ENCODE measurements at regions not wholly inside any gene's neighbourhood (a gene's known extent, or its start where the extent isn't known, plus 50 kb on each side); places are given as distances from the start of the nearest gene placed in this dataset.

GRCh38 chr15:25947323-25948314 is 84.5 kb upstream of the ATP10A start:
- peak overlapping the region; percentile 25 for H3K9ac ChIP-seq (ENCODE audit: low read length)
- no peaks in the 10 kb centered on the region for H3K27me3 ChIP-seq (ENCODE audit: insufficient read depth, low read depth, low read length)
- peak overlapping the region; percentile 29 for H3K27ac ChIP-seq (ENCODE audit: low read length)
- no peak overlapping the region for H3K4me3 ChIP-seq (ENCODE audit: low read length)
- H3K79me2 ChIP-seq (replicated peaks; ENCODE audit: insufficient read depth, low read length): no peaks in the 10 kb centered on the region
- no peaks in the 10 kb centered on the region for H3K36me3 ChIP-seq (ENCODE audit: insufficient read depth, low read length)
- no peak overlapping the region for H3K4me2 ChIP-seq (ENCODE audit: low read length)
- no peaks in the 10 kb centered on the region for H4K20me1 ChIP-seq (ENCODE audit: insufficient read depth)
- no peaks in the 10 kb centered on the region for H3K9me2 ChIP-seq (ENCODE audit: insufficient read depth, low read length)
- no peaks in the 10 kb centered on the region for H3K9me3 ChIP-seq (ENCODE audit: low read length)
- TF ChIP-seq EP300 (conservative IDR thresholded peaks at IDR 0.05; ENCODE audit: poor library complexity, severe bottlenecking) (peak; percentile 51), RAD21 (conservative IDR thresholded peaks at IDR 0.05) (peak; percentile 85), CTCF (IDR thresholded peaks at IDR 0.05; ENCODE audit: poor library complexity, severe bottlenecking) (peak; percentile 82), SMC3 (conservative IDR thresholded peaks at IDR 0.05; ENCODE audit: poor library complexity) (peak; percentile 92), MXI1 (conservative IDR thresholded peaks at IDR 0.05; ENCODE audit: poor library complexity, severe bottlenecking) (no peak), POLR2AphosphoS5 (IDR thresholded peaks at IDR 0.05) (peak; percentile 15), TAF1 (IDR thresholded peaks at IDR 0.05; ENCODE audit: low read depth) (no peak), EZH2 (IDR thresholded peaks at IDR 0.05; ENCODE audit: borderline replicate concordance, insufficient read depth, low read length, poor library complexity, severe bottlenecking) (no peak)
- no peak overlapping the region for H2AFZ ChIP-seq (ENCODE audit: low read depth, low read length)
- H3F3A ChIP-seq (ENCODE audit: insufficient read depth, low read length, poor library complexity, severe bottlenecking): no peaks in the 10 kb centered on the region

GRCh38 chr15:25946241-25946805 is 83.2 kb upstream of the ATP10A start:
- Histone ChIP-seq H2AFZ (ENCODE audit: low read depth, low read length) (no peak overlapping the region), H3K27ac (ENCODE audit: low read length) (no peak overlapping the region), H3K9me3 (ENCODE audit: low read length) (no peaks in the 10 kb centered on the region), H3K9me2 (ENCODE audit: insufficient read depth, low read length) (no peaks in the 10 kb centered on the region), H3K9ac (ENCODE audit: low read length) (no peak overlapping the region), H3K4me2 (ENCODE audit: low read length) (no peak overlapping the region), H3K36me3 (ENCODE audit: insufficient read depth, low read length) (no peaks in the 10 kb centered on the region), H3F3A (ENCODE audit: insufficient read depth, low read length, poor library complexity, severe bottlenecking) (no peaks in the 10 kb centered on the region), H3K27me3 (ENCODE audit: insufficient read depth, low read depth, low read length) (no peaks in the 10 kb centered on the region), H3K79me2 (replicated peaks; ENCODE audit: insufficient read depth, low read length) (no peaks in the 10 kb centered on the region), H3K4me3 (ENCODE audit: low read length) (no peak overlapping the region), H4K20me1 (ENCODE audit: insufficient read depth) (no peaks in the 10 kb centered on the region)
- TF ChIP-seq REST (IDR thresholded peaks at IDR 0.05; ENCODE audit: borderline replicate concordance): no peak

All from neural cell (in vitro differentiated cells).